NCI-H2196 (cell line): ENCODE measurements at regions not wholly inside any gene's neighbourhood (a gene's known extent, or its start where the extent isn't known, plus 50 kb on each side); places are given as distances from the start of the nearest gene placed in this dataset.
A peak's percentile ranks its signal among the peaks of the same experiment; 100 is the strongest.

Experiments
- DNase-seq: peaks from one replicate; lab custom pipeline; 2025; ENCODE audit not compliant: unreplicated experiment; lab: John Stamatoyannopoulos, UW

DNA sequence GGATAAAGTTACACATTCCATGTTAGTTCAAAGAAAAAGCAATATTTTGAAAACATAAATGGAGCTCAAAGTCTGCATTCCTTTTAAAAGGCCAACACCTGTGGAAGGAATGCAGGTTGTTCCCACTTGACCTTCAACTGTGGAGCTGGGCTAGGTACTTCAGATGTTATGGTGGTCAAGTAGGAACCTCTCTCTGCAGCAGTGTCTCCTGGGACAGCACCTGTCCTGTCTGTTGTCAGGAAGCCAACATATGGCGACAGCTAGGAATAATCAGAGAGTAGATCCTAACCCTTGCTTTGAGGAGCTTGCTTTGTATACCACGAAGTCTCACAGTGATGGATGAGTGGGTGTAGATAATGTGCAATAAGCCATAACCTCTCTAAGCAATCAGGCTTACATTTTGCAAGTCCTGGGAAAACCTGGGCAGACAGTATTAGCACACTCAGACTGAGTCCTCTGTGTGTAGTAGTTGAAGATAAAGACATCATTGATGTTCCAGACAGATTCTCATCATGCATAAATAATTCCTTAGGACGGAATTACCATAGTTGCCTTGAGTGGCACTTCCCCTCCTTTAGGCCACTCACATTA is 347.5 kb downstream of the PRL start:
- DNase-seq, result peak; percentile 23

DNA sequence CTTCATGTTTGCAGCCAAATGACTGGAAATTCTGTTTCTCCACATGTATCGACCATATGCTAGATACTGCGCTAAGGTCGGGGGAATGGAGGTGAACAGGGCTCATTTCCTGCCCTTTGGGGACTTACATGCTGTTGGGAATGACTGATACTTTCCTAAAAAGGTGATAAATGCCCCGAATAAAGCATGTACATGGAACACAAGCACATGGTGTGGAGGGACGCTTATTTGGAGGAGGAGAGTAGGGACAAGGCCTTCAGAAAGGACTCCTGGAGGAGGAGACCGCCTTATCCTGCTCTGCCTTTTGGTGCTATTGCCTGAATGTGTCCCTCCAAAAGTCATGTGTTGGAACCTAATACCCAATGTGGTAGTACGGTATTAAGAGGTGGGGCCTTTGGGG is 344.5 kb downstream of the PRL start:
- DNase-seq, result no peak

- peak; percentile 38 for DNase-seq
Observed at GRCh38 chr6:21953831-21954801, 342.7 kb downstream of the PRL start.

DNA sequence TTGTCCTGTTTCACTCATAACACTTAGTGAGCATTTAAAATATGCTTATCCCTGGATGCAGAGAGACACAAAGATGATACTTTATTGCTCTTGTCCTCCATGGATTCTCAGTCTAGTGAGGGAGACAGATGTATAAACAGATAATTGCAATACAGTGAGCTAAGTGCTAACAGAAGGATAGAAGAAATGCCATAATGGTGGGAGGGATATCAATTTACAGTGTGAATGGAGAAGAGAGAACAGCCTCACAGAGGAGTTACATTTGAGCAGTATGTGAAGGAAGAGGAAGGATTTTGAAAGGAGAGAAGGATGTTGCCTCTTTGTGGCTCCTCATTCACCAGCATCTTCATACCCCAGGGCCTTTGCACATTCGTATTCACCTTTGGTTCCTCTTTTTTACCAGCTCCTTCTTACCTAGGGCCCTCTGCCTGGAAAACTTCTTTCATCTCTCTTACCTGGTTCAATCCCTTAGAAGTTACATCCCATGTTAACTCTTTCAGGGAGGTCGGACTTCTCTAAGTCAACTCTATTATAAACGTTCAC is 341.7 kb downstream of the PRL start:
- DNase-seq, result no peak

DNA sequence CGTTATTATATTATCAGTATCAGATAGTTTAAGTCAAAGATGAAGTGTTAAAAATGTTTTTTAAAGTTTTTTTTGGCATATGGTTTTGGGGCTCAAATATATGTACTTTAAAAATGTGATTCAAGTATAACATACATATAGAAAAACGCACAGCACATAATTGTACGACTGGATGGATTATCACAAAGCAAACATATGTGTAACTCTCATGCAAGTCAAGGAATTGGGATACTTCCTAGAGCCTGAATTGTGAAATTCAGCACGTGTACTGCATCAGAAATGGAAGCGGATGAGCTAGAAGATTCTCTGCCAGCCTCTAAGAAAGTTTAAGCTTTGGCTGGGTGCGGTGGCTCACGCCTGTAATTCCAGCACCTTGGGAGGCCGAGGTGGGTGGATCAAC is 340.9 kb downstream of the PRL start:
- no peak for DNase-seq

DNA sequence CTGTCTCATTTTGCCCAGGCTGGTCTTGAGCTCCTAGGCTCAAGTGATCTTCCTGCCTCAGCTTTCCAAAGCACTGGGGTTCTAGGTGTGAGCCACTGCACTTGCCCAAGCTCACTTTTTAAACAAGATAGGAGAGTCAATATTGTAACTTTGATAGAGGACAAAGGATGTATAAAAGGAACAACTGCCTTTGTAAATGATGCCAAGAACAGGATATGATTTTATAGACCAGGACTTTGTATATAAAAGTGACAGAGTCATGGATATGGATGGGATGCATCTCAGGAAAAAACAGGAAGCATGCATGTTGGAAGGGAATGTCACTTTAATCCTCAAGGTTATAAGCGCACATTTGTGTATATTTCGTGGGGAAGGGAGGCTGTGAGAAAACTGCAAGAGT is 338.4 kb downstream of the PRL start:
- DNase-seq, result no peak

DNA sequence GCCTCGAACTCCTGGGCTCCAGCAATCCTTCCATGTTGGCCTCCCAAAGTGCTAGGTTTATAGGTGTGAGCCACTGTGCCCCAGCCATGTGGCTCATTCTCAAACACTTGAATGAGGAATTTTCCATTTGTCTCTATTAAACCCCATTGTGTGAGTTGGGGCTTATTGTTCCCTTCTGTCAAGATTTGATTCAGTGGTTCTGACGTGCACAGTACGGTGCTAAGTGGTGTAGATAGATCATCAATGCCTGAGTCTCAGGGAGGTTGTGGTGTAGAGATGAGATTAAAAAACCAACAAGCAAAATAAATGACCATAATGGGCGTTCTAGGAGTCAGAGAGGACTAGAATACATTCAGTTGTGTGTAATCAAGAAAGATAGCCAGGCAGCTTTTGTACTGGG is 335.6 kb downstream of the PRL start:
- no peak for DNase-seq

GRCh38 chr6:21965016-21965415 is 331.8 kb downstream of the PRL start:
- no peak for DNase-seq

DNA sequence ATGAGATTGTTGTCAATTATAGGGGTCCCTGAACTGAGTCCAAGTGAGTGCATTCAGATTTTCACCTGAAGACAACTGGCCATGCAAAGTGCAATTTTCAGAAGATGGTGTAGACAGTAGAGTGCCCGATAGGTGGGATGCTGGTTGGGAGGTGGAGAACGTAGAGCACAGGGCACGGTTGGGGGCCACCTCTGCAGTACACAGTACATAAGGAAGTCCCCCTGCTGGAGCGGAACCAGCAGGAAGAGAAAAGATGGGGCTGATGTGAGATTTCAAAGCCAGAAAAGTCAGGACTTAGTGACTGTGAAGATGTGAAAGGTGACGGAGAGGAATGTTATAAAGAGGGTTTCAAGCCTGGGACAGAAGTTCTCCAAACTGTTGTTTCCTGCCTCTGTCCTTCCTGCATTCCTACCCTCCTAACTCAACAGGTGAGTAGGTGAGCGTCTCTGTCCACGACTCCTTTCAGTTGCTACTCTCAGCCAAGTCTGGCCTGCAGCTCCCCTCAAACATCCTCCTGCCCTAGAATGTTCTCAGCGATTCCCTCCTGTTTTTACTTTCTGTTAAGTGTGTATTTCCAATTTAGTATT is 330.8 kb downstream of the PRL start:
- DNase-seq, result no peak

GRCh38 chr6:21967056-21967974 is 329.5 kb downstream of the PRL start:
- DNase-seq, result no peak

DNA sequence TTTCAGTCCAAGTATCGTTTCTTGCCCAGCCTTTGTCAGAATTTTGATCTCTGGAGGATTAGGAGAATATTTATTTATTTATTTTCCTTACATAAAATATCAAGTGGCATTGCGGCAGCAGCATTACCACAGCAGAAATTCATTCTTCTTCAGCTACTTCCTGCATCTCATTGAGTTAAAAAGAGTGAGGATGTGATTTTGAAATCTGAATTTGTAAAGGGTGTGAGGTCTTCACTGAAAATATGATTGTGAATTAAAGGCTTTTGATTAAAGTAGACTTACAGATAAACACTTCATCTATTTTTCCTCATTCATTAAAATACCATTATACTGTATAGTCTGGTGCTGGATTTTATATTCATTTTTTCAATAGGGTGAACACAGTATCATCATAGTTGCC is 328.4 kb downstream of the PRL start:
- no peak for DNase-seq

GRCh38 chr6:21969192-21969591 is 327.6 kb downstream of the PRL start:
- DNase-seq, result no peak

DNA sequence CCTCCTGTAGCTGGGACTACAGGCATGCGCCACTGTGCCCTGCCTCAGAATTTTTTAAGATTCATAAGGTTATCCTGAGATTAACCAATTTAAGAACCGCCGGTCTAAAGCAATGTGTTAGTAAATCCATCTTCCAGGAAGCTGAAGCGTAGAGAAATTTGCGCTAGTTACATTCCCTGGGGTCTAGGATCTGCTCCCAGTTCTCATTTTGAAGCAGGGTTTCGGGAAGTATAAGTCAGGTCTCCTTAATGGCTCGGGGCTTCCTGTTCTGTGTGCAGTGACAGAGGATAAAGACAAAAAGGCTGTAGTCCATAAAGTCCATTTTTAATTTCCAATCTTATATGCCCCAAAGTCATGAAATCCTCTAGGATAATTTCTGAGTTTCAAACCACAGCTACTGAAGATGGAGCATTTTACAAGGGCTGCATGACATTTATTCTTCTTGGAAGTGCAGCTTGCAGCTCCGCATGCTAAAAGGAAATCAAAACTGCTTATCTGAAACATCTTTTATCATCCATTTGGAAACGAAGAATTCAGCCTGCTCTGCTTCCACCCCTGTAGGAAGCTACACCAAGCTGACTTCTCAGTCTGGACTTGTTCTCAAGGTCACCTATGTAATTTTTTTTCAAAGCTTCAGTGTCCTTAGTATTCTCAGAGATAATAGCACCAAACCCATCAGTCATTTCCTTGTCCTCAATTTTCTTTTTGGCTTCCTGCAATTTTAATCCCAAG is 326.1 kb downstream of the PRL start:
- DNase-seq, result no peak

DNA sequence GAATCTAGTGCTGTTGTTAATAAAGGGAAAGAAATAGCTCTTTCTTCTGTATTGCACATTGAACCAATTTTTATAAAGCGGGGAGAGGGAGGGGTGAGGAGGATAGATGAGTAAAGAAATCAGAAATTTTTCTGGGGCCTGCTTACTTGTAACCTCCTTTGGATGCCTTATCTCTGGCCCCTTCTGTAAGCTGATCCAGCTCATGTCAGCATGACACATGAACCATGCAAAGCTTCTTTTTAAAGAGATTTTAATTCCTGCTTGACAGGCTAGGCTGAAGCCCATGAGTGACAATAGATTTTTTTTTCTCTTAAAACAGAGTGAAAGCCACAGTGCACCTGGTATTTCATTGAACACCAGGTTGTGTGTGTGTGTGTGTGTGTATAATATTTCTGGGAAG is 325.3 kb downstream of the PRL start:
- no peak for DNase-seq

- no peak for DNase-seq
Observed at GRCh38 chr6:21972516-21972915, 324.3 kb downstream of the PRL start.

DNA sequence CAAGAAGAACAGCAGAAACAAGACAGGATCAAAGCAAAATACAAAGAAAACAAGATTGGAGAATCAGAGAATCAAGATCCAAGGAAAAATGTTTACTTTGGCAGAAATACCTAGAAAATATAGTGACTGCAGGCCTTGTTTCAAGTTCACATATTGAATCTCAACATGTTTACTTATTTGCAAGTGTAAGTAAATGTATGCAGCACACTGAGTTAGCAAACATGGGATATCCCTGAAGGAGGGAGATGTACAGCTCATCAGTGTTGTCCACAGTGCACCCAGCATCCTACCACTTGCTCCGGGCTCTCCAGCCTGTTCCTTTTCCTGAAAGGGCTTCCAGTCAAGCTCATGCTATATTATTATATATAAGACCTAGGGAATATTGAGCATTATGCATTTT is 319.5 kb downstream of the PRL start:
- DNase-seq, result no peak

GRCh38 chr6:21981235-21981833 is 315.5 kb downstream of the PRL start:
- no peak for DNase-seq

- DNase-seq, result no peak
Observed at GRCh38 chr6:21984135-21984534, 312.7 kb downstream of the PRL start.

- DNase-seq, result no peak
Observed at GRCh38 chr6:21984561-21984960, 312.3 kb downstream of the PRL start.

DNA sequence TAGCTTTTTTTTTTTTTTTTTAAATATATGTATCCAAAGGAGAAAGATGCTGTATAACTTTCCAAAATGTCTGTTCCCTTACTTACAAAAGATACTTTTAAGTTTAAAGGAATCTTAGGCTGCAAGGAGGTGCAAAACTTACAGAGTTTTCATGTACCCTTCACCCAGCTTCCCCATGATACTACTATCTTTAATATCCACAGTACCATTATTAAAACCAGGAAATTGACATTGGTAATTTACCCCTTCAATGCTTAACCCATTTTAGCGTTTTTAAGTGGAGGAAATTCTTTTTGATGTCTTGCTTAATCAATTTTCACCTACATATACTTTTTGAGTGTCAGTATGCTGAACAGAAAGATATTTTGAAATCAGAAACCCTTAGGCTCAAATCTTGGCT is 310.9 kb downstream of the PRL start:
- no peak for DNase-seq
